GM21526 (cell line): ENCODE measurements at regions not wholly inside any gene's neighbourhood (a gene's known extent, or its start where the extent isn't known, plus 50 kb on each side); places are given as distances from the start of the nearest gene placed in this dataset.

Experiments
- ATAC-seq: cut with Tn5 transposase; IDR thresholded peaks from one replicate; pipeline ENCODE4 v1.9.1; 2021; ENCODE audit warnings: moderate library complexity; ENCODE audit not compliant: unreplicated experiment, low FRiP score

DNA sequence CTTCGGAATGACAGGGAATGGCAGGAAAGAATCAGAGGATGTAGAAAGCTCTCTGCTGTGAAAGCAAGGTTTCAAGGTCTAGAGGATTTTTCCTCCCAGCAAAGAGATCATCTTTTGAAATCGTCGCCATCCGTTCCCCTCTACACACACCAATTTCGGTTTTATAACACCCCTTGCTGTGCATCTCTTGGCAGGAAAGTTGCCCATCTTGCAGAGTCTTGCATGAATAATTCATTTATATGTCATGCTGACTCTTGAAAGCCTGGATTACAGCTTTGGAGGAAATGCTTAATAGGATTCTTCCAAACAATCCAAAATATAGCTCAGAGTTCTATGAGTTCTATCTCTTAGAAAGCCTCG lies 262.7 kb downstream of the CHL1 start:
- ATAC-seq: no peak

DNA sequence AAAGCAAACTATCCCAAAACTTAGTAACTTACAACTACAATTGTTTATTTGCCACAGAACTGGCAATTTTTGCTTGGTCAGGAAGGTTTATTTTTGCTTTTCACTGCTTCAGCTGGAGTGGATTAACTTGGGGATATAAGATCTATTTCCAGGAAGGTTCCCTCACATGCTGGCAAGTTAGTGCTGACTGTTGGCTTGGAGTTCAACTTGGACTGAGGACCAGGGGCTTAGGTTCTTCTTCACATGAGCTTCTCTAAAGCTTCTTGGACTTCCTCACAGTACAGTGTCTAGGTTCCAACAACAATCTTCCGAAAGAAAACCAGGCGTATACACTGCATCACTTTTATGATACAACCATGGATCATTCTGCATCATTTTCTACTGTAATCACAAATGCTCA lies 264.4 kb downstream of the CHL1 start:
- ATAC-seq: no peak

- no peak for ATAC-seq
Observed at GRCh38 chr3:462851-463250, 266.3 kb downstream of the CHL1 start.

GRCh38 chr3:463252-464192 lies 267.0 kb downstream of the CHL1 start:
- ATAC-seq: peak; percentile 99

- ATAC-seq: peak; percentile 41
Observed at GRCh38 chr3:464255-464654, 267.7 kb downstream of the CHL1 start.

DNA sequence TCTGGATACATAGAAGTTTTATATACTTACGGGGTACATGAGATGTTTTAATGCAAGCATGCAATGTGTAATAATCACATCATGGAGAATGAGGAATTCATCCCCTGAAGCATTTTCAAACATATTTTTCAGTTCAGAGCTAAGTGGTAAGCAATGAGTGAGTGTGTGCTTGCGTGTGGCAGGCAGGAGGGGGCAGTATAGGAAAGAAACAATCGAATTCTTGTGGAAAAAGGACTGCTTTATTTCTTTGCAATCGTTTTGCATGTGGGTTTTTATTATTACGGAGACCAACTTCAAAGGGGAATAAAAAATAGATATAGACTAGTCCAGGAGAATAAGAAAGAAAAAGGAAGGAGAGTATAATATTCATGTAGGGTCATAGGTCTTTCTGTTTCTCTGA lies 271.6 kb downstream of the CHL1 start:
- ATAC-seq: peak; percentile 32

GRCh38 chr3:473033-473800 lies 276.7 kb downstream of the CHL1 start:
- no peak for ATAC-seq

- no peak for ATAC-seq
Observed at GRCh38 chr3:474828-475227, 278.3 kb downstream of the CHL1 start.

GRCh38 chr3:480070-480469 lies 283.5 kb downstream of the CHL1 start:
- peak; percentile 61 for ATAC-seq

GRCh38 chr3:481111-481510 lies 284.5 kb downstream of the CHL1 start:
- no peak for ATAC-seq

- peak; percentile 50 for ATAC-seq
Observed at GRCh38 chr3:481680-482079, 285.1 kb downstream of the CHL1 start.

DNA sequence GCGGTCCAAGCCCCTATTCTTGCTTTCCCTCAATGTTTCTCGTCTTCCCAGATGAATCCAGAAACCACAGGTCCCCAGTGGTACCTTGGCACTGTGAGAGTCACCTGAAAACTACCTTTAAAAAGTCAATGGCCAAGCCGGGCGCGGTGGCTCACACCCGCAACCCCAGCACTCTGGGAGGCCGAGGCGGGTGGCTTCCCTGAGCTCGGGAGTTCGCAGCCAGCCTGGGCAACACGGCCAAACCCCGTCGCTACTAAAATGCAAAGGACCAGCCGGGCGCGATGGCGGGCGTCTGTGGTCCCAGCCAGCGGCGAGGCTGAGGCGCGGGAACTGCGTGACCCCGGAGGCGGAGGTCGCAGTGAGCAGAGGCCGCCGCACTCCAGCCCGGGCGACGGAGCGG lies 285.9 kb downstream of the CHL1 start:
- ATAC-seq: no peak

DNA sequence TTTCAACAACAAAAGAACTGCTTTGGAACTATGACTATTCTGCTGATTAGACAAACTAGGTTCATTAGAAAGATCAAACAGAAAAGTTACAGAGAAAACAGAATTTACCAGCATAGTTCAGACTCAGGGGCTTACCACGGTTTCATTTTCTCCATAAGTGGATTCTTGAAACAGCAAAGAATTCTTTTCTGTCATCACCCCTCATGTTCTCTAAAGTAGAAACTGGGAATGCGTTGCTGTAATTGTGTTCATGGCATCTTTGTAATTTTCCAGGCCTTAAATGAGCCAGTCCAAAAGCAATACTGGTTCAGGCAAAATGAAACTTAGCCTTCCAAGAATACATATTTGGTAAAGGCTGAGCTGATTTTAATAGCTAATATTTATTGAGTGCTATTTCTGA lies 287.8 kb downstream of the CHL1 start:
- no peak for ATAC-seq

DNA sequence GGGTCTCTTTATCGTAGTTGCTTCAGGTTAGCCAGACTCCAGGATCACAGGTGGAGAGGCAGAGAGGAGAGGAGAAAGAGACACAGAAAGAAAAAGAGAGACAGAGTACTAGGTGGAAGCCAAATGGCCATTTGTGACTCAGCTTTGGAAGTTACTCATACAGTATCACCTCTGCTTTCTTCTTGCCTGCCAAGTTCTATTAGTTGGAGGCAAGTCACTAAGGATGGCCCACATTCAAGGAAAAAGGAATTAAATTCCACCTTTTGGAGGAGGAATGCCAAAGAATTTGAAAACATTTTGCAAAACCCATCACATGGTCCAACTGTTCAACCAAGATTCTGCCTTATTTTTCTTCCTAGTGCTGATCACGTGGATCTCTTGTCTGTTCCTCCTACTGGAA lies 291.1 kb downstream of the CHL1 start:
- no peak for ATAC-seq

DNA sequence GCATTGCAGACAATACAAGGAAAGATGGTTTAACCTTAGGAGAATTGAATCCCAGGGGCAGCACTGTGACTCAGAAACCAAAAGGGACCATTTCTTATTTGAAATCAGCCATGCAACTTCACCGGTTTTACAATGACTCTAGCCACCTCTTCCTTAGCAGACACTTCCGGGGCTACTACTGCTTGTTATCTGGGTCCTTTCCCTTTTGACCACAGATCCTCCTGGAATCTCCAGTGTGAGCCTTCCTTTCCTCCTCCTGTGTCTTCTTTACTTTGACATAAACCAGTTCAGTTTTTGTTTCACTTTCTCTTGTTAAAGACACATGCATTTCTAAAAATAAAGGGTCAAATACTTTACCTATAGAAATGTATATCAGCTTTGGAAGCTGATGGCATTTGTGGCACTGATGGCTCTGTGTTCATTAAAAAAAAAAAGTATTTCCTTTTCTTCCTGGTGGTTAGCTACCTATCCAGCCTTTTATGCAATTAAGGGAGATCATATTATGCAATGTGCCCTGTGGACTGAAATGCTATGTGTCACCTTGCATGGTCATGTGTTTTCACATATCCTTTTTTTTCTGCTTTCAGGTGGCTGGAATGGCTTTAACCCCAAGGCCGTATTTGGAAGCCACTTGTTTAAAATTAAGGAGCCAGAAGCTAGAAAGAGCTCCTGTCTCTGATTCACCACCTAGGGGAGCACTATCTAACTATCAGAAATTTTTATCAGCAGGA lies 296.2 kb downstream of the CHL1 start:
- ATAC-seq: peak; percentile 46

DNA sequence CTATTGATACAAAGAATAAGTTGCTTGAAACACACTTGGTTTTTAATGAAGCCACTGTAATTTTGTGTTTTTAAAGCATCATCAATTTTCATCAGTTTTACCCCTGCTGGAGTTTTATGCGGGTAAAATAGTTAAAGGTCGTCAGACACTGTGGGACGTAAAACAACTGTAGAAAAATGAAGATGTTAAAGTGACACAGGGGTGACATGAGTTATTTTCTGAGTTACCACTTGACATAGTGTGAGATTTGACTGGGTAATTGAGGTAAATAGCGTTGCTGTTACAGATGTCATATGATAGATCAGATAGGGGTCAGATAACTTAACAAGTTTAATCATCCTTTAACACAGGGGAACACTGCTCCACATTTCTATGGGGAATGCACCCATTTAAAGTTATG lies 297.6 kb downstream of the CHL1 start:
- no peak for ATAC-seq

DNA sequence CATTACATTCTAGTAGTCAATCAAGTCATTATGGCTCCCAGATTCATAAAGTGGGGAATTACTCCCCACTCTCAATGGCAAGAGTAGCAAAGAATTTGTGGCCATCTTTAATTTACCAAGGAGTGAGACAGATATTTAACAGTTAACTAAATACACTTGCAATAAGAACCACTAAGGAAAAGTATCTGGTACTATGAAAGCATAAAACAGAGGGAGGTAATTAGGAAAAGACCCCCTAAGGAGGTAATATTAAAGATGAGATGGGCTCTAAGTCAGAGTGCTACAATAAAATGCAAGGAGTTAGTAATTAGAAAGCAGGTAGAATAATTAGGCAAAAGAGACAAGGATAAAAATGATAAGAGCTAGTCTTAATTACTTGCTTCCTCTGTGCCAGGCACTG lies 301.9 kb downstream of the CHL1 start:
- no peak for ATAC-seq

DNA sequence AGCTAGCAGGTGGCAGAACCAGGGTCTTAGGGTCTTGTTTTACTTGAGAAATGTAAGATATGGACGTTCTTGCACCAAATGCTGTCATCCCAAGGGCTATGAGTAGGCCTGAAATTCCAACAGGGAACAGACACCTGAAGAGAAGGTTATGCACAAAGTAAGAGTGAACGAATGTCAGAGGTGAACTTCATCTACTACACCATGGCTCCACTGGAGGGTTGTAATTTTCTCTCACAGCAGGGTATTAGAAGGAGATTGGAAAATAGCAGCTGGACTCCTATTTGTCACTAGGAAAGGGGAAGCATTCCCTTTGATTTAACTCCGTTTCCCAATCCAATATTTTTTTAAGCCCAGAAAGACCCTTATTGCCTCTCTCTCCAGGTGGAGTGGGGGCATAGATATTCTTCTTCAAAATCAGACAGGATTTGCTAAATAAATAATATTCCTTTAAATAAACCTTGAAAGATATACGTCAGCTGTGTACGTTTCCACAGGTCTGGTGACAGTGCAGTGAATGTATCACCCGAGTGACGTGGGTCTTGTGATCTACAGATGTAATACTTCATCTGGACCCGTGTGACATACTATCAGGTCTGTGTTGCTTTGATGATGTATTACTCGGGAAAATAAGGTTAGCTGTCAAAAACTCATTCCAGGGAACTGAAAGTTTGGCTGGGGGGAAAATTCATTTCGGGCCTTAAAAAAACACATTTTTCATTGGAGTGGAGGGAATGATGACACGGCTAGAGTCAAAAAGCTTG lies 302.6 kb downstream of the CHL1 start:
- ATAC-seq: no peak

DNA sequence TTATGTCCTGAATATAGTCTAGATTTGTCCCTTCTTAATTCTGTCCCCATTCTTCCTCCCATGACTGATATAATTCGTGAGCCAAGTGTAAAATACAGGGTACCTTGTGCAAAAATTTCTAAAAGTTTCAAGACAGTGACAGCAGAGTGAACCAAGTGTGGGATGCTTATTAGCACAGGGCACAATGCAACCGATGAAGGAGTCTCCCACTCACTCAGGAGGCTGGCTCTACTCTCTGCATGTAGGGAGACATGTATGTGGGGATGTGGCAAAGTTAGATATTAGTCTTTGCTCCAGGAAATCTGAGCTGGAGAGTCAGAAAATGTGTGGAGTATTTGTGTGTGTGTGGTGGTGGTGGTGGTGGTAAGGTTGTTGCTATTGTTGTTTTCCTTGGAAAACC lies 305.9 kb downstream of the CHL1 start:
- ATAC-seq: no peak

- no peak for ATAC-seq
Observed at GRCh38 chr3:513301-513700, 316.7 kb downstream of the CHL1 start.
